GM20000 (cell line): ENCODE measurements at regions not wholly inside any gene's neighbourhood (a gene's known extent, or its start where the extent isn't known, plus 50 kb on each side); places are given as distances from the start of the nearest gene placed in this dataset.

Source experiments
- DNase-seq: peaks from one replicate; pipeline ENCODE4 v3.0.0; 2012; ENCODE audit warnings: low spot score
- CTCF ChIP-seq: IDR thresholded peaks from 2 replicates; pipeline ENCODE4 v1.5.1; 2012; ENCODE audit warnings: mild to moderate bottlenecking, control low read depth; ENCODE audit errors: extremely low read depth, missing control alignments

GRCh38 chr17:72502371-72503341 lies 381.8 kb downstream of the SOX9 start:
- DNase-seq: no peak
- no peak for TF ChIP-seq CTCF

GRCh38 chr17:72503556-72503955 lies 382.7 kb downstream of the SOX9 start:
- no peak for TF ChIP-seq CTCF
- no peak for DNase-seq

GRCh38 chr17:72504783-72505182 lies 384.0 kb downstream of the SOX9 start:
- no peak for TF ChIP-seq CTCF
- no peak for DNase-seq

- DNase-seq: no peak
- TF ChIP-seq CTCF: no peak
Observed at GRCh38 chr17:72506773-72507172, 386.0 kb downstream of the SOX9 start.

GRCh38 chr17:72507370-72507769 lies 386.6 kb downstream of the SOX9 start:
- no peak for DNase-seq
- TF ChIP-seq CTCF: no peak

GRCh38 chr17:72510351-72511016 lies 389.7 kb downstream of the SOX9 start:
- DNase-seq: no peak
- no peak for TF ChIP-seq CTCF

GRCh38 chr17:72511242-72511641 lies 390.4 kb downstream of the SOX9 start:
- TF ChIP-seq CTCF: no peak
- DNase-seq: no peak
